Neutrophil (primary cell): ENCODE measurements at regions not wholly inside any gene's neighbourhood (a gene's known extent, or its start where the extent isn't known, plus 50 kb on each side); places are given as distances from the start of the nearest gene placed in this dataset.

Experiments
- H3K27ac ChIP-seq: fragments of 200-600 bp; sonication (generic); 2 replicates; pipeline ENCODE4 v1.5.1; 2016; ENCODE audit warnings: mild to moderate bottlenecking, moderate library complexity
- H3K27me3 ChIP-seq: fragments of 200-600 bp; sonication (generic); 2 replicates; pipeline ENCODE4 v1.6.0; 2016; ENCODE audit warnings: mild to moderate bottlenecking
- H3K36me3 ChIP-seq: fragments of 200-600 bp; sonication (generic); 2 replicates; pipeline ENCODE4 v1.5.1; 2017
- H3K4me1 ChIP-seq, 2 experiments: fragments of 200-600 bp in 1 of 2; sonication (generic) in 1 of 2; 1 replicate in 1 of 2; 2 replicates in 1 of 2; pipeline versions ENCODE4 v1.5.1 to v1.6.1; 2013 to 2016; ENCODE audit warnings: low read depth in 1 of 2, low read length in 1 of 2, mild to moderate bottlenecking in 1 of 2, moderate library complexity in 1 of 2; ENCODE audit not compliant: control insufficient read depth in 1 of 2, insufficient read depth in 1 of 2
- H3K4me3 ChIP-seq, 2 experiments: fragments of 200-600 bp in 1 of 2; sonication (generic) in 1 of 2; 1 replicate in 1 of 2; 2 replicates in 1 of 2; pipeline ENCODE4 v1.5.1; 2013 to 2016; ENCODE audit warnings: low read depth in 1 of 2, low read length in 1 of 2, mild to moderate bottlenecking in 1 of 2, moderate library complexity in 1 of 2
- H3K9me3 ChIP-seq: fragments of 200-600 bp; sonication (generic); 2 replicates; pipeline ENCODE4 v1.5.1; 2016
- TF ChIP-seq, protein P1 (sequence below): fragments of 200-600 bp; sonication (generic); IDR thresholded peaks from 2 replicates; pipeline ENCODE4 v1.5.1; 2016; ENCODE audit warnings: antibody characterized with exemption

DNA sequence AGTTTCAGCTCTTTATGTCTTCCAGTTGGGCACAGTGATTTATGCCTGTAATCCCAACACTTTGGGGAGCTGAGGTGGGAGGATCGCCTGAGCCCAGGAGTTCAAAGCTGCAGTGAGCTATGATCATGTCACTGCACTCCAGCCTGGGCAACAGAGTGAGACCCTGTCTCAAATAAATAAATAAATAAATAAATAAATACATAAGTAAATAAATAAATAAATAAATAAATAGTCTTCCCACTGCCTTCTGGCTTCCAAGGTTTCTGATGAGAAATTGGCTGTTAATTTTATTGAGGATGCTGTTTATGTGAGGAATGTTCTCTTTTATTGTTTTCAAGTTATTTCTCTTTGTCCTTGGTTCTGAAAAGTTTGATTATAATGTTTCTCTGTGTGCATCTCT lies 1507.6 kb upstream of the GOT2 start:
- Histone ChIP-seq H3K27me3 (no peaks in the 10 kb centered on the region), H3K4me3 (no peak overlapping the region), H3K4me1 (no peaks in the 10 kb centered on the region), H3K27ac (no peak overlapping the region), H3K36me3 (no peaks in the 10 kb centered on the region), H3K9me3 (no peaks in the 10 kb centered on the region)
- TF ChIP-seq, protein P1, sequence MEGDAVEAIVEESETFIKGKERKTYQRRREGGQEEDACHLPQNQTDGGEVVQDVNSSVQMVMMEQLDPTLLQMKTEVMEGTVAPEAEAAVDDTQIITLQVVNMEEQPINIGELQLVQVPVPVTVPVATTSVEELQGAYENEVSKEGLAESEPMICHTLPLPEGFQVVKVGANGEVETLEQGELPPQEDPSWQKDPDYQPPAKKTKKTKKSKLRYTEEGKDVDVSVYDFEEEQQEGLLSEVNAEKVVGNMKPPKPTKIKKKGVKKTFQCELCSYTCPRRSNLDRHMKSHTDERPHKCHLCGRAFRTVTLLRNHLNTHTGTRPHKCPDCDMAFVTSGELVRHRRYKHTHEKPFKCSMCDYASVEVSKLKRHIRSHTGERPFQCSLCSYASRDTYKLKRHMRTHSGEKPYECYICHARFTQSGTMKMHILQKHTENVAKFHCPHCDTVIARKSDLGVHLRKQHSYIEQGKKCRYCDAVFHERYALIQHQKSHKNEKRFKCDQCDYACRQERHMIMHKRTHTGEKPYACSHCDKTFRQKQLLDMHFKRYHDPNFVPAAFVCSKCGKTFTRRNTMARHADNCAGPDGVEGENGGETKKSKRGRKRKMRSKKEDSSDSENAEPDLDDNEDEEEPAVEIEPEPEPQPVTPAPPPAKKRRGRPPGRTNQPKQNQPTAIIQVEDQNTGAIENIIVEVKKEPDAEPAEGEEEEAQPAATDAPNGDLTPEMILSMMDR = no peak

DNA sequence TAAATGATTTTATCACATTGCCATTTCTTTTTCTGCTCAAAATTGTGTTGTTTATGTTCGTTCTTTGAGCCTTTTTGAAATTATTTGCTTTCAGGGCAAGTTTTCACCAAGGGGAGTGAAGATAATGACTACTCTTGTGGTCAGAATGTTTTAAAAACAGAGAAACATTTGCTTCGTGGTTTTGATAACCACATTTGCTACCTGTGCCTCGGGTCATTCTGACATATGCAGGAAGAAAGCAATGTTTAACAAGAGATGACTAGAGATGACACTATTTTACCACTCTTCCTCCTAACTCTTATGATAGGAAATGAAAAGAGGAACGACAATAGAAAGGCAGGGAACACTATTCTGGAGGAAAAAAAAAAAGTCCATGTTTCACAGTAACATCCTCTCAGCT lies 1496.5 kb upstream of the GOT2 start:
- Histone ChIP-seq H3K9me3 (no peaks in the 10 kb centered on the region), H3K27me3 (no peaks in the 10 kb centered on the region), H3K27ac (no peak overlapping the region), H3K4me1 (no peaks in the 10 kb centered on the region), H3K4me3 (no peak overlapping the region), H3K36me3 (no peaks in the 10 kb centered on the region)
- TF ChIP-seq, protein P1 = no peak

DNA sequence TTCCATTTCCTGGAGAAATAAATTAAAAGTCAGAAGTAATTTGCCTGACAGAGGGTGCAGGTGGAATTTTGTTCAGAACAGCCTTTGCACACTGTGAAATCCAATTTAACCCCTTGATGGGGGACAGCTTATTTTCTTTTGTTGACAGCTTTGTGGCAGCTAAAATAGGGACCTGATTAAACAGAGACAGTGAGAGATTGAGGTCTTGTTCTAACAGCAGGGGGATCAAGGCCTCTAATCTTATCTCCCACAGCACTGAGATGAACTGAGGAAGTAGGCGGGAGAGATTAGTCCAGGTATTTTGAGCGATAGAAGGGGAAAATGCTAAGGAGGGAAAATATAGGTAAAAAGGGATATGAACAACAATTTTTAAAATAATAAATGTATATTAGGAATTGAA lies 1491.4 kb upstream of the GOT2 start:
- TF ChIP-seq, protein P1 = no peak
- no peaks in the 10 kb centered on the region for H3K9me3 ChIP-seq
- no peak overlapping the region for H3K4me3 ChIP-seq
- H3K27ac ChIP-seq = no peak overlapping the region
- H3K27me3 ChIP-seq = no peaks in the 10 kb centered on the region
- no peaks in the 10 kb centered on the region for H3K4me1 ChIP-seq
- H3K36me3 ChIP-seq = no peaks in the 10 kb centered on the region

- no peaks in the 10 kb centered on the region for H3K9me3 ChIP-seq
- no peaks in the 10 kb centered on the region for H3K27me3 ChIP-seq
- TF ChIP-seq, protein P1 = no peak
- H3K27ac ChIP-seq = no peak overlapping the region
- H3K4me1 ChIP-seq = no peaks in the 10 kb centered on the region
- no peaks in the 10 kb centered on the region for H3K36me3 ChIP-seq
- H3K4me3 ChIP-seq = no peak overlapping the region
Observed at GRCh38 chr16:60217787-60218186, 1483.7 kb upstream of the GOT2 start.

DNA sequence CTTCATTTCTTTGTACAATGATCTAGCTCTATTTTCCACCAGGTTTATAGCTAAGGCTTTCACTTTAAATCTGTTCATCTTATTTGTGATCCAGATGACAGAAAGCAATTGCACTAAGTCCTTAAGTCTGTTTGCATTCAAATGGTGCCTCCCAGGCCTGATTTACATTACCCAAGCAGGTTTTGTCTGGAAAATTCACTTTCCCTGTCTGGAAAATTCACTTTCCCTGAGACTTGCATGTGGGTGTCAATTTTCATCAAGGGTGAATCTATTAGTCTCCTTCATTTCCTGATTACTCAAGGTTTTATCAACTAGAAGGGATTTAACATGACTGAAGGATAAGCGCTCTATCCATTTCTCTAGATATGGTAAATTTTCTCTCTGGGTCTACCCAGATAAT lies 1480.2 kb upstream of the GOT2 start:
- Histone ChIP-seq H3K4me3 (no peak overlapping the region), H3K9me3 (no peaks in the 10 kb centered on the region), H3K27ac (no peak overlapping the region), H3K36me3 (no peaks in the 10 kb centered on the region), H3K27me3 (no peaks in the 10 kb centered on the region), H3K4me1 (no peaks in the 10 kb centered on the region)
- TF ChIP-seq, protein P1 = no peak

DNA sequence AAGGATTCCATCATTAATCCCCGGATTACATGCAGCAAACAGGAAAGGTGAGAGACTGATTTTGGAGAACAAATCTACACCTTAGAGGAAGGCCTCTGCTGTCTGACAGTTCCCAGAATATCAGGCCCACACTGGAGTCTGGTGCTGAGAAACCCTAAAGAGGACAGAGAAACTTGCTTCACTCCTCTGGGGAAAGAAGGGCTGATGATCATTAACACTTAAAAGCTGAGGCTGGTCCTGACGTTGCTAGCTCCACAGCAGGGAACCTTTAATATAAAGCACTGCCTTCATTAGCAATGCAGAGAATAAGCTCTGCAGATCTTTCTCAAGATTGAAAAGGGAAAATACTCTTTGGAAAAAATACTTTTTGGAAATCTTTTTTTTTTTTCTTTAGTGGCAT lies 1472.4 kb upstream of the GOT2 start:
- H3K9me3 ChIP-seq = no peaks in the 10 kb centered on the region

More for the DNA sequence above, 1472.4 kb upstream of the GOT2 start:
- H3K27ac ChIP-seq = no peak overlapping the region
- TF ChIP-seq, protein P1 = no peak
- no peak overlapping the region for H3K4me3 ChIP-seq
- H3K4me1 ChIP-seq = no peaks in the 10 kb centered on the region
- no peaks in the 10 kb centered on the region for H3K36me3 ChIP-seq
- H3K27me3 ChIP-seq = no peaks in the 10 kb centered on the region
